ENCODE measurements at regions not wholly inside any gene's neighbourhood (a gene's known extent, or its start where the extent isn't known, plus 50 kb on each side); places are given as distances from the start of the nearest gene placed in this dataset.

- no peak for TF ChIP-seq EZH2phosphoT487 (IDR thresholded peaks at IDR 0.05)
- peak; percentile 56 for TF ChIP-seq CTCF (IDR thresholded peaks at IDR 0.05)
- H3K36me3 ChIP-seq: no peaks in the 10 kb centered on the region
- no peaks in the 10 kb centered on the region for H3K27me3 ChIP-seq
- Mint-ChIP-seq H3K4me3 (no peak overlapping the region), H3K36me3 (no peaks in the 10 kb centered on the region), H3K9me3 (peaks cover 2% of the 10 kb centered on the region), H3K27ac (no peak overlapping the region), H3K4me1 (no peaks in the 10 kb centered on the region), H3K27me3 (ENCODE audit: insufficient read depth, low read depth) (no peaks in the 10 kb centered on the region)
- H4K20me1 ChIP-seq (ENCODE audit: low read depth): no peaks in the 10 kb centered on the region
- no peaks in the 10 kb centered on the region for H3F3A ChIP-seq (ENCODE audit: low read depth)
- H3K4me2 ChIP-seq: no peak overlapping the region
- DNase-seq (ENCODE audit: low spot score): peak; percentile 31
- no peaks in the 10 kb centered on the region for H3K79me2 ChIP-seq (ENCODE audit: low read depth)
- H3K4me3 ChIP-seq: no peak overlapping the region
- no peak overlapping the region for H2AFZ ChIP-seq (replicated peaks)
- no peak overlapping the region for H3K9ac ChIP-seq
- no peak overlapping the region for H3K27ac ChIP-seq
- H3K9me3 ChIP-seq (ENCODE audit: low read depth): no peaks in the 10 kb centered on the region
- no peaks in the 10 kb centered on the region for H3K4me1 ChIP-seq
Measured at GRCh38 chr4:175891851-175892250, 79.8 kb upstream of the GPM6A start.

GRCh38 chr4:175905925-175906324 lies 93.9 kb upstream of the GPM6A start:
- no peak overlapping the region for H3K4me3 Mint-ChIP-seq
- Histone ChIP-seq H2AFZ (replicated peaks) (peak overlapping the region; percentile 26), H3K79me2 (ENCODE audit: low read depth) (no peaks in the 10 kb centered on the region), H3K4me3 (no peak overlapping the region), H3K9me3 (ENCODE audit: low read depth) (no peaks in the 10 kb centered on the region), H3K36me3 (no peaks in the 10 kb centered on the region), H3K4me2 (no peak overlapping the region), H4K20me1 (ENCODE audit: low read depth) (no peaks in the 10 kb centered on the region), H3K4me1 (no peaks in the 10 kb centered on the region), H3K27ac (no peak overlapping the region), H3K27me3 (no peaks in the 10 kb centered on the region), H3F3A (ENCODE audit: low read depth) (no peaks in the 10 kb centered on the region), H3K9ac (no peak overlapping the region)
- DNase-seq (ENCODE audit: low spot score): no peak
- H3K27me3 Mint-ChIP-seq (ENCODE audit: insufficient read depth, low read depth): no peaks in the 10 kb centered on the region
- no peak overlapping the region for H3K27ac Mint-ChIP-seq
- peaks cover 16% of the 10 kb centered on the region for H3K4me1 Mint-ChIP-seq
- no peaks in the 10 kb centered on the region for H3K36me3 Mint-ChIP-seq
- TF ChIP-seq EZH2phosphoT487 (IDR thresholded peaks at IDR 0.05): no peak
- TF ChIP-seq CTCF (IDR thresholded peaks at IDR 0.05): no peak
- TF ChIP-seq EZH2 (IDR thresholded peaks at IDR 0.05): no peak
- H3K9me3 Mint-ChIP-seq: peaks cover under 1% of the 10 kb centered on the region

- no peaks in the 10 kb centered on the region for H3K4me1 ChIP-seq
- H3K9me3 Mint-ChIP-seq: no peaks in the 10 kb centered on the region
- no peaks in the 10 kb centered on the region for H3F3A ChIP-seq (ENCODE audit: low read depth)
- no peak overlapping the region for H3K4me3 Mint-ChIP-seq
- no peak overlapping the region for H3K27ac ChIP-seq
- H3K9ac ChIP-seq: no peak overlapping the region
- no peak overlapping the region for H3K4me2 ChIP-seq
- H3K36me3 ChIP-seq: no peaks in the 10 kb centered on the region
- no peaks in the 10 kb centered on the region for H3K36me3 Mint-ChIP-seq
- H3K27me3 ChIP-seq: no peaks in the 10 kb centered on the region
- H4K20me1 ChIP-seq (ENCODE audit: low read depth): no peaks in the 10 kb centered on the region
- H3K79me2 ChIP-seq (ENCODE audit: low read depth): no peaks in the 10 kb centered on the region
- no peaks in the 10 kb centered on the region for H3K9me3 ChIP-seq (ENCODE audit: low read depth)
- no peaks in the 10 kb centered on the region for H3K27me3 Mint-ChIP-seq (ENCODE audit: insufficient read depth, low read depth)
- no peak overlapping the region for H3K4me3 ChIP-seq
- peaks cover 16% of the 10 kb centered on the region for H3K4me1 Mint-ChIP-seq
- no peak for DNase-seq (ENCODE audit: low spot score)
- no peak overlapping the region for H2AFZ ChIP-seq (replicated peaks)
- H3K27ac Mint-ChIP-seq: no peak overlapping the region
- no peak for TF ChIP-seq EZH2phosphoT487 (IDR thresholded peaks at IDR 0.05)
- no peak for TF ChIP-seq CTCF (IDR thresholded peaks at IDR 0.05)
Measured at GRCh38 chr4:175906384-175906783, 94.3 kb upstream of the GPM6A start.

GRCh38 chr4:175910700-175911099 lies 98.6 kb upstream of the GPM6A start:
- H3F3A ChIP-seq (ENCODE audit: low read depth): no peaks in the 10 kb centered on the region
- no peak for DNase-seq (ENCODE audit: low spot score)
- H3K27ac Mint-ChIP-seq: no peak overlapping the region
- no peaks in the 10 kb centered on the region for H3K9me3 Mint-ChIP-seq
- H3K4me2 ChIP-seq: no peak overlapping the region
- H3K36me3 Mint-ChIP-seq: no peaks in the 10 kb centered on the region
- H4K20me1 ChIP-seq (ENCODE audit: low read depth): no peaks in the 10 kb centered on the region
- no peak overlapping the region for H3K4me3 Mint-ChIP-seq
- H3K9ac ChIP-seq: no peak overlapping the region
- peak overlapping the region; percentile 5 for H2AFZ ChIP-seq (replicated peaks)
- H3K4me1 ChIP-seq: no peaks in the 10 kb centered on the region
- no peak overlapping the region for H3K27ac ChIP-seq
- peaks cover 12% of the 10 kb centered on the region for H3K4me1 Mint-ChIP-seq
- H3K79me2 ChIP-seq (ENCODE audit: low read depth): no peaks in the 10 kb centered on the region
- no peak for TF ChIP-seq CTCF (IDR thresholded peaks at IDR 0.05)
- no peak for TF ChIP-seq EZH2 (IDR thresholded peaks at IDR 0.05)
- TF ChIP-seq EZH2phosphoT487 (IDR thresholded peaks at IDR 0.05): no peak
- peaks cover 3% of the 10 kb centered on the region for H3K27me3 Mint-ChIP-seq (ENCODE audit: insufficient read depth, low read depth)
- H3K9me3 ChIP-seq (ENCODE audit: low read depth): no peaks in the 10 kb centered on the region
- H3K27me3 ChIP-seq: no peaks in the 10 kb centered on the region
- H3K4me3 ChIP-seq: no peak overlapping the region
- no peaks in the 10 kb centered on the region for H3K36me3 ChIP-seq
